SK-N-SH (cell line): ENCODE measurements at regions not wholly inside any gene's neighbourhood (a gene's known extent, or its start where the extent isn't known, plus 50 kb on each side); places are given as distances from the start of the nearest gene placed in this dataset.

ENCODE experiments used
- CTCF ChIA-PET: fragments of 300-600, 350-600 bp; formaldehyde crosslinking; extraction: SDS; loops from one replicate; lab custom pipeline; 2021; lab: Yijun Ruan, JAX
- POLR2A ChIA-PET: fragments of 350-600 bp; sonication (Branson Sonifier 250); formaldehyde crosslinking; extraction: SDS; loops from one replicate; lab custom pipeline; 2020; ENCODE audit warnings: antibody characterized with exemption, inconsistent platforms; lab: Yijun Ruan, JAX
- DNase-seq: peaks from one replicate; pipeline ENCODE4 v3.0.0; 2012
- H2AFZ ChIP-seq: fragments of 200-600 bp; sonication (generic); 2 replicates; pipeline ENCODE4 v1.8.1; 2016; ENCODE audit warnings: antibody characterized with exemption, mild to moderate bottlenecking, low read depth
- H3F3A ChIP-seq: fragments of 200-600 bp; sonication (generic); replicated peaks from 2 replicates; pipeline ENCODE3; 2016; ENCODE audit warnings: antibody characterized with exemption, mild to moderate bottlenecking; ENCODE audit not compliant: insufficient read depth
- H3K27ac ChIP-seq, 2 experiments: fragments of 200-500 bp in 1 of 2; fragments of 200-600 bp in 1 of 2; sonication (Bioruptor generic) in 1 of 2; sonication (generic), shearing (Covaris generic) in 1 of 2; 2 replicates each; pipeline versions ENCODE4 v1.5.1 to v1.6.1; 2014 to 2016; ENCODE audit warnings: low read depth in 2 of 2, inconsistent platforms in 1 of 2, low read length in 1 of 2, mild to moderate bottlenecking in 1 of 2, mixed read lengths in 1 of 2
- H3K27me3 ChIP-seq: fragments of 200-600 bp; sonication (generic), shearing (Covaris generic); 2 replicates; pipeline ENCODE4 v1.6.1; 2016; ENCODE audit warnings: mixed run types; ENCODE audit not compliant: insufficient read depth
- H3K36me3 ChIP-seq, 2 experiments: fragments of 200-500 bp in 1 of 2; fragments of 200-600 bp in 1 of 2; sonication (Bioruptor generic) in 1 of 2; sonication (generic) in 1 of 2; replicated peaks in 1 of 2; 2 replicates each; pipeline versions ENCODE3 to v1.5.1; 2014 to 2016; ENCODE audit warnings: low read length in 1 of 2, mild to moderate bottlenecking in 1 of 2; ENCODE audit not compliant: insufficient read depth in 2 of 2, control insufficient read depth in 1 of 2
- H3K4me1 ChIP-seq, 2 experiments: fragments of 200-500 bp in 1 of 2; fragments of 200-600 bp in 1 of 2; sonication (Bioruptor generic) in 1 of 2; sonication (generic), shearing (Covaris generic) in 1 of 2; 2 replicates each; pipeline versions ENCODE4 v1.5.1 to v1.6.1; 2014 to 2016; ENCODE audit warnings: low read depth in 1 of 2, low read length in 1 of 2, mixed run types in 1 of 2; ENCODE audit not compliant: insufficient read depth in 2 of 2, control insufficient read depth in 1 of 2
- H3K4me2 ChIP-seq: fragments of 200-600 bp; sonication (generic), shearing (Covaris generic); 2 replicates; pipeline ENCODE4 v1.6.1; 2017; ENCODE audit warnings: mixed run types
- H3K4me3 ChIP-seq, 2 experiments: fragments of 200-500 bp in 1 of 2; fragments of 200-600 bp in 1 of 2; sonication (Bioruptor generic) in 1 of 2; sonication (generic), shearing (Covaris generic) in 1 of 2; 2 replicates each; pipeline versions ENCODE4 v1.5.1 to v1.8.1; 2014 to 2016; ENCODE audit warnings: low read depth in 2 of 2, inconsistent platforms in 1 of 2, low read length in 1 of 2, mild to moderate bottlenecking in 1 of 2, mixed read lengths in 1 of 2, moderate library complexity in 1 of 2
- H3K79me2 ChIP-seq: fragments of 200-600 bp; sonication (generic); 2 replicates; pipeline ENCODE4 v1.8.1; 2017; ENCODE audit warnings: mild to moderate bottlenecking; ENCODE audit not compliant: insufficient read depth
- H3K9ac ChIP-seq: fragments of 200-600 bp; sonication (generic); 2 replicates; pipeline ENCODE4 v1.6.1; 2017; ENCODE audit warnings: mixed run types
- H3K9me2 ChIP-seq: fragments of 200-600 bp; sonication (generic); 2 replicates; pipeline ENCODE4 v1.6.1; 2017; ENCODE audit warnings: mixed run types
- H3K9me3 ChIP-seq: fragments of 200-600 bp; sonication (generic); 2 replicates; pipeline ENCODE4 v1.6.1; 2017; ENCODE audit warnings: mixed run types, mild to moderate bottlenecking, moderate library complexity
- H4K20me1 ChIP-seq: fragments of 200-600 bp; sonication (generic); 2 replicates; pipeline ENCODE4 v1.6.1; 2017; ENCODE audit warnings: mild to moderate bottlenecking, mixed run types; ENCODE audit not compliant: insufficient read depth
- CHD2 ChIP-seq: fragments of 150-350 bp; IDR thresholded peaks from 2 replicates; pipeline ENCODE4 v1.6.1; 2018; ENCODE audit warnings: low read length; ENCODE audit not compliant: partially characterized antibody
- ELF1 ChIP-seq: IDR thresholded peaks from 2 replicates; pipeline ENCODE4 v1.4.0; 2012
- EP300 ChIP-seq, 2 experiments: IDR thresholded peaks; 2 replicates each; pipeline versions ENCODE4 v1.4.0 to v1.6.1; 2012; ENCODE audit warnings: borderline replicate concordance in 1 of 2, low read depth in 1 of 2, low read length in 1 of 2
- GABPA ChIP-seq: IDR thresholded peaks from 2 replicates; pipeline ENCODE4 v1.4.0; 2012; ENCODE audit warnings: low read depth, mild to moderate bottlenecking
- GATA2 ChIP-seq: sonication (generic); formaldehyde crosslinking; IDR thresholded peaks from 2 replicates; pipeline ENCODE4 v1.5.0; 2020; ENCODE audit warnings: mild to moderate bottlenecking, missing genetic modification reagents
- JUND ChIP-seq: IDR thresholded peaks from 2 replicates; pipeline ENCODE4 v1.4.0; 2012
- MEF2A ChIP-seq: IDR thresholded peaks from 2 replicates; pipeline ENCODE4 v1.4.0; 2012; ENCODE audit warnings: low read depth, borderline replicate concordance
- POLR2AphosphoS5 ChIP-seq: IDR thresholded peaks from 2 replicates; pipeline ENCODE4 v1.6.1; 2012; ENCODE audit warnings: low read depth, low read length
- RFX5 ChIP-seq: IDR thresholded peaks from 2 replicates; pipeline ENCODE4 v1.6.1; 2012; ENCODE audit warnings: mild to moderate bottlenecking, improper control_type of control experiment, low read length
- RXRA ChIP-seq: IDR thresholded peaks from 2 replicates; pipeline ENCODE4 v1.4.0; 2012; ENCODE audit warnings: low read depth, mild to moderate bottlenecking, borderline replicate concordance
- SIN3A ChIP-seq: IDR thresholded peaks from 2 replicates; pipeline ENCODE4 v1.6.1; 2012; ENCODE audit warnings: low read depth, mild to moderate bottlenecking, low read length, moderate library complexity, borderline replicate concordance
- TCF12 ChIP-seq: IDR thresholded peaks from 2 replicates; pipeline ENCODE4 v1.4.0; 2012
- TEAD4 ChIP-seq: IDR thresholded peaks from 2 replicates; pipeline ENCODE4 v1.4.0; 2012; ENCODE audit warnings: mild to moderate bottlenecking, borderline replicate concordance; ENCODE audit not compliant: insufficient read depth
- WGBS: methylation state at CpG from one replicate; pipeline ENCODE4 v1.1.6; 2017; ENCODE audit warnings: low lambda C conversion rate; 5-methylcytosine and 5-hydroxymethylcytosine counted together
- TF ChIP-seq, protein P1 (sequence below): fragments of 150-350 bp; IDR thresholded peaks from 2 replicates; pipeline ENCODE4 v1.6.1; 2017; ENCODE audit warnings: antibody characterized with exemption, low read length, low read depth, borderline replicate concordance
- TF ChIP-seq, protein P2 (sequence below): IDR thresholded peaks from 2 replicates; pipeline ENCODE4 v1.6.1; 2012; ENCODE audit warnings: mild to moderate bottlenecking, low read depth, low read length, moderate library complexity
- TF ChIP-seq, protein P3 (sequence below): IDR thresholded peaks from 2 replicates; pipeline ENCODE4; 2012
- TF ChIP-seq, protein P4 (sequence below): IDR thresholded peaks from 2 replicates; pipeline ENCODE4 v1.4.0; 2012; ENCODE audit warnings: low read depth, borderline replicate concordance

DNA sequence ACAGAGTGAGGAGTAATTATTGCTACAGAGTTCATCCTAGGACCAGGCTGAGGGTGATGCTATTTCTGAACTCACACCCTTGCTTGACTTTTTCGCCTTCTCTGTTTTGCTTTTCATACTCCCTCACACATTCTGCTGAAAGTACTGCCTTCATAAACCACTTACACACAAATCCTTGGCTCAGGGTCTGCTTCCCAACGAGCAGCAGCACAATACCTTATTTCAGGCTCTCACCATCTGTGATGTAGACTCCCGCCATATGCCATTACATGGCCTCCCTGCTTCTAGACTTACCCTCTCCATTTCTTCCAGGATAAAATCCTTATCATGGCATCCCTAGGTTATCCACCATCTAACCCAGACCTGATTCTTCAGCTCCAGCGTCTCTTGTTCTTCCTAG, 321.3 kb upstream of the SPTLC3 start:
- H3K9me2 ChIP-seq = no peaks in the 10 kb centered on the region
- no peak for DNase-seq
- TF ChIP-seq POLR2AphosphoS5 = no peak
- TF ChIP-seq, protein P1, sequence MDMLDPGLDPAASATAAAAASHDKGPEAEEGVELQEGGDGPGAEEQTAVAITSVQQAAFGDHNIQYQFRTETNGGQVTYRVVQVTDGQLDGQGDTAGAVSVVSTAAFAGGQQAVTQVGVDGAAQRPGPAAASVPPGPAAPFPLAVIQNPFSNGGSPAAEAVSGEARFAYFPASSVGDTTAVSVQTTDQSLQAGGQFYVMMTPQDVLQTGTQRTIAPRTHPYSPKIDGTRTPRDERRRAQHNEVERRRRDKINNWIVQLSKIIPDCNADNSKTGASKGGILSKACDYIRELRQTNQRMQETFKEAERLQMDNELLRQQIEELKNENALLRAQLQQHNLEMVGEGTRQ = no peak
- TF ChIP-seq, all 33 proteins: peak for 0
- WGBS = 12% methylated on average over 4 of the region's 4 CpGs
- no peak overlapping the region for H3K4me2 ChIP-seq
- H3K79me2 ChIP-seq = no peaks in the 10 kb centered on the region
- no peak overlapping the region for H3K9ac ChIP-seq
- ChIA-PET CTCF (interaction anchor here (1.9 kb wide), 1 partner anchor 14 kb away, joined by 4 read pairs; no protein-coding TSS in a partner anchor), POLR2A (no interaction called here)
- no peaks in the 10 kb centered on the region for H3K36me3 ChIP-seq
- H3K9me3 ChIP-seq = no peaks in the 10 kb centered on the region
- no peaks in the 10 kb centered on the region for H3F3A ChIP-seq
- no peak overlapping the region for H3K4me3 ChIP-seq
- no peaks in the 10 kb centered on the region for H4K20me1 ChIP-seq
- H3K4me1 ChIP-seq = no peaks in the 10 kb centered on the region
- H3K27ac ChIP-seq = no peak overlapping the region
- H2AFZ ChIP-seq = no peak overlapping the region
- no peaks in the 10 kb centered on the region for H3K27me3 ChIP-seq

DNA sequence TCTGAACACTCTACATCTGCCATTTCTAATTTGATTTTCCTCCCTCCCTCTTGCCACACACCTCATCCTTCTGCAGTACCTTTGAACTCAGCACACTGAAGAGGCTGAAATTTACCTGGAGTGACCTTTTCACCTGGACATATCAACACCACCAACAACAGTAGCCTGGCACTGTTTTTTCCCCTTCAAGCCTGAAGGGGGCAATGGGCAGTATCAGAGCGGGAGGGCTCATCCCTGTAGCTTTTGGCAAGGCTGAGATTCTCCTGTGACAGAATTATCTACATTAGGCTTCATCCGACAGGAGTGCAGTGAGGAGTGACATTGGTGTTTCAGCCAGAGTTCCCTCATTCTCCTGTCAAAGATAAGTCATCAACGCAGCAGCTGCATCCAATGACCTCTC, 312.8 kb upstream of the SPTLC3 start:
- TF ChIP-seq MEF2A = no peak
- no peak for TF ChIP-seq RXRA
- TF ChIP-seq, protein P2, sequence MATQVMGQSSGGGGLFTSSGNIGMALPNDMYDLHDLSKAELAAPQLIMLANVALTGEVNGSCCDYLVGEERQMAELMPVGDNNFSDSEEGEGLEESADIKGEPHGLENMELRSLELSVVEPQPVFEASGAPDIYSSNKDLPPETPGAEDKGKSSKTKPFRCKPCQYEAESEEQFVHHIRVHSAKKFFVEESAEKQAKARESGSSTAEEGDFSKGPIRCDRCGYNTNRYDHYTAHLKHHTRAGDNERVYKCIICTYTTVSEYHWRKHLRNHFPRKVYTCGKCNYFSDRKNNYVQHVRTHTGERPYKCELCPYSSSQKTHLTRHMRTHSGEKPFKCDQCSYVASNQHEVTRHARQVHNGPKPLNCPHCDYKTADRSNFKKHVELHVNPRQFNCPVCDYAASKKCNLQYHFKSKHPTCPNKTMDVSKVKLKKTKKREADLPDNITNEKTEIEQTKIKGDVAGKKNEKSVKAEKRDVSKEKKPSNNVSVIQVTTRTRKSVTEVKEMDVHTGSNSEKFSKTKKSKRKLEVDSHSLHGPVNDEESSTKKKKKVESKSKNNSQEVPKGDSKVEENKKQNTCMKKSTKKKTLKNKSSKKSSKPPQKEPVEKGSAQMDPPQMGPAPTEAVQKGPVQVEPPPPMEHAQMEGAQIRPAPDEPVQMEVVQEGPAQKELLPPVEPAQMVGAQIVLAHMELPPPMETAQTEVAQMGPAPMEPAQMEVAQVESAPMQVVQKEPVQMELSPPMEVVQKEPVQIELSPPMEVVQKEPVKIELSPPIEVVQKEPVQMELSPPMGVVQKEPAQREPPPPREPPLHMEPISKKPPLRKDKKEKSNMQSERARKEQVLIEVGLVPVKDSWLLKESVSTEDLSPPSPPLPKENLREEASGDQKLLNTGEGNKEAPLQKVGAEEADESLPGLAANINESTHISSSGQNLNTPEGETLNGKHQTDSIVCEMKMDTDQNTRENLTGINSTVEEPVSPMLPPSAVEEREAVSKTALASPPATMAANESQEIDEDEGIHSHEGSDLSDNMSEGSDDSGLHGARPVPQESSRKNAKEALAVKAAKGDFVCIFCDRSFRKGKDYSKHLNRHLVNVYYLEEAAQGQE = no peak
- TF ChIP-seq, protein P3, sequence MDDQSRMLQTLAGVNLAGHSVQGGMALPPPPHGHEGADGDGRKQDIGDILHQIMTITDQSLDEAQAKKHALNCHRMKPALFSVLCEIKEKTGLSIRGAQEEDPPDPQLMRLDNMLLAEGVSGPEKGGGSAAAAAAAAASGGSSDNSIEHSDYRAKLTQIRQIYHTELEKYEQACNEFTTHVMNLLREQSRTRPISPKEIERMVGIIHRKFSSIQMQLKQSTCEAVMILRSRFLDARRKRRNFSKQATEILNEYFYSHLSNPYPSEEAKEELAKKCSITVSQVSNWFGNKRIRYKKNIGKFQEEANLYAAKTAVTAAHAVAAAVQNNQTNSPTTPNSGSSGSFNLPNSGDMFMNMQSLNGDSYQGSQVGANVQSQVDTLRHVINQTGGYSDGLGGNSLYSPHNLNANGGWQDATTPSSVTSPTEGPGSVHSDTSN = no peak
- no peak for TF ChIP-seq ELF1
- TF ChIP-seq EP300 (IDR thresholded peaks at IDR 0.05; ENCODE audit: borderline replicate concordance in 1 of 2, low read depth in 1 of 2, low read length in 1 of 2) = no peak
- no peak for TF ChIP-seq GATA2
- no peak for TF ChIP-seq SIN3A
- no peak for TF ChIP-seq TCF12
- TF ChIP-seq GABPA = no peak
- no peak for TF ChIP-seq RFX5
- no peak for TF ChIP-seq POLR2AphosphoS5
- TF ChIP-seq JUND = no peak
- TF ChIP-seq, protein P4, sequence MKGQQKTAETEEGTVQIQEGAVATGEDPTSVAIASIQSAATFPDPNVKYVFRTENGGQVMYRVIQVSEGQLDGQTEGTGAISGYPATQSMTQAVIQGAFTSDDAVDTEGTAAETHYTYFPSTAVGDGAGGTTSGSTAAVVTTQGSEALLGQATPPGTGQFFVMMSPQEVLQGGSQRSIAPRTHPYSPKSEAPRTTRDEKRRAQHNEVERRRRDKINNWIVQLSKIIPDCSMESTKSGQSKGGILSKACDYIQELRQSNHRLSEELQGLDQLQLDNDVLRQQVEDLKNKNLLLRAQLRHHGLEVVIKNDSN = no peak
- TF ChIP-seq TEAD4 = no peak
- TF ChIP-seq CHD2 = no peak

More for the DNA sequence above, 312.8 kb upstream of the SPTLC3 start:
- H3K79me2 ChIP-seq = no peaks in the 10 kb centered on the region
- no peak overlapping the region for H3K4me2 ChIP-seq
- no peak overlapping the region for H3K27ac ChIP-seq
- H3K9me3 ChIP-seq = no peaks in the 10 kb centered on the region
- no peaks in the 10 kb centered on the region for H3F3A ChIP-seq
- H3K27me3 ChIP-seq = no peaks in the 10 kb centered on the region
- H3K4me1 ChIP-seq = no peaks in the 10 kb centered on the region; a peak in 2 of 4 replicates
- POLR2A ChIA-PET = no interaction called here
- DNase-seq = no peak
- no peak overlapping the region for H3K4me3 ChIP-seq
- no peaks in the 10 kb centered on the region for H4K20me1 ChIP-seq
- no peak overlapping the region for H3K9ac ChIP-seq
- no peak overlapping the region for H2AFZ ChIP-seq
- no peaks in the 10 kb centered on the region for H3K9me2 ChIP-seq
- CTCF ChIA-PET = no interaction called here
- no peaks in the 10 kb centered on the region for H3K36me3 ChIP-seq
- WGBS = 8% methylated on average over 2 of the region's 3 CpGs
